Liver (tissue), 3 donors: ENCODE measurements at regions not wholly inside any gene's neighbourhood (a gene's known extent, or its start where the extent isn't known, plus 50 kb on each side); places are given as distances from the start of the nearest gene placed in this dataset.

Experiments
- SP1 ChIP-seq: IDR thresholded peaks from 2 replicates; pipeline ENCODE4 v1.6.1; 2018; ENCODE audit warnings: antibody characterized with exemption, mild to moderate bottlenecking
- TF ChIP-seq, protein P1 (sequence below): fragments of 150-350 bp; IDR thresholded peaks from 2 replicates; pipeline ENCODE4 v1.5.1; 2017; ENCODE audit warnings: improper control_type of control experiment, low read depth, low read length; ENCODE audit not compliant: missing input control
- TF ChIP-seq, protein P2 (sequence below): IDR thresholded peaks from 2 replicates; pipeline ENCODE4 v1.6.1; 2016; ENCODE audit warnings: antibody characterized with exemption
- donor health status: healthy.
- donor health status: healthy.

DNA sequence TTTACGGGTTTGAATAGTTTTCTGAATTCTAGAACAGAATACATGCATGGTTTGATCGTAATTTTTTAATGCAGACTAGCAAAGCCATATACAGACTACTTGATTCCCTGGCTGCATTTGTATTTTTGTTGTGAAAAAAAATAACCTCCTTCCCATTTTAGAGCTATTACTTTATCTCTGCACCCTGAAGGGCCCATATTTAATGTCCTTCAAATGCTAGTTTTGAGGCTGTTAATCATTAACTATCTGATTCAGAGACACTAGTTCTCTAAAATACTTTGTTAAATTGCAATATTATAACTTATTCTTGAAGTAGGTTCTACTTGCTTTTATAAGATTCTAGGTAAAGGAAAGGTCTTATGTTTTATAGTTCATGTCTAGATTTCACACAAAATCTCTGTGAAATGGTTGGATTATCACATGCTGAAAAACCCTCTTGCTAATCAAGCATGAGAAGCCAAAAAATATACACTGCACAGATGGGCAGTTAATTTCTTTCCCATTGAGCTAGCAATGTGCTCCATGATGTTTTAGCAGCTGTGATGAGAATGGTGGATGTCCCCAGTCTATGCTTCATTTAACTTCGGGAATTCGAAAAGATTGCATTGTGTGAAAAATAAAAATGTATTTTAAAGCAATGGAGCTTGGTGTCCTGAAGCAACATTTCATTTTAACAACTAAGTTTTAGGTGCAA is 634.0 kb upstream of the BCHE start:
- TF ChIP-seq, protein P1, sequence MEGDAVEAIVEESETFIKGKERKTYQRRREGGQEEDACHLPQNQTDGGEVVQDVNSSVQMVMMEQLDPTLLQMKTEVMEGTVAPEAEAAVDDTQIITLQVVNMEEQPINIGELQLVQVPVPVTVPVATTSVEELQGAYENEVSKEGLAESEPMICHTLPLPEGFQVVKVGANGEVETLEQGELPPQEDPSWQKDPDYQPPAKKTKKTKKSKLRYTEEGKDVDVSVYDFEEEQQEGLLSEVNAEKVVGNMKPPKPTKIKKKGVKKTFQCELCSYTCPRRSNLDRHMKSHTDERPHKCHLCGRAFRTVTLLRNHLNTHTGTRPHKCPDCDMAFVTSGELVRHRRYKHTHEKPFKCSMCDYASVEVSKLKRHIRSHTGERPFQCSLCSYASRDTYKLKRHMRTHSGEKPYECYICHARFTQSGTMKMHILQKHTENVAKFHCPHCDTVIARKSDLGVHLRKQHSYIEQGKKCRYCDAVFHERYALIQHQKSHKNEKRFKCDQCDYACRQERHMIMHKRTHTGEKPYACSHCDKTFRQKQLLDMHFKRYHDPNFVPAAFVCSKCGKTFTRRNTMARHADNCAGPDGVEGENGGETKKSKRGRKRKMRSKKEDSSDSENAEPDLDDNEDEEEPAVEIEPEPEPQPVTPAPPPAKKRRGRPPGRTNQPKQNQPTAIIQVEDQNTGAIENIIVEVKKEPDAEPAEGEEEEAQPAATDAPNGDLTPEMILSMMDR, result no peak
- TF ChIP-seq, protein P2, sequence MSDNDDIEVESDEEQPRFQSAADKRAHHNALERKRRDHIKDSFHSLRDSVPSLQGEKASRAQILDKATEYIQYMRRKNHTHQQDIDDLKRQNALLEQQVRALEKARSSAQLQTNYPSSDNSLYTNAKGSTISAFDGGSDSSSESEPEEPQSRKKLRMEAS, result no peak
- no peak for TF ChIP-seq SP1
